Suprapubic skin (tissue), 3 donors: ENCODE measurements at regions not wholly inside any gene's neighbourhood (a gene's known extent, or its start where the extent isn't known, plus 50 kb on each side); places are given as distances from the start of the nearest gene placed in this dataset.

Experiments
- CTCF ChIP-seq, 2 donors: fragments of 200-600 bp in 1 of 2; fragments of 450-650 bp in 1 of 2; sonication (generic) in 1 of 2; IDR thresholded peaks; one replicate each; pipeline ENCODE4 v1.5.1; 2016 to 2019; ENCODE audit warnings: antibody characterized with exemption in 2 of 2, mild to moderate bottlenecking in 1 of 2, moderate library complexity in 1 of 2
- POLR2AphosphoS5 ChIP-seq, 3 donors: sonication (generic); formaldehyde crosslinking; IDR thresholded peaks; one replicate each; pipeline ENCODE4 v1.6.1; 2017; ENCODE audit warnings: antibody characterized with exemption in 3 of 3

- no peak for TF ChIP-seq POLR2AphosphoS5 (IDR thresholded peaks at IDR 0.05)
- TF ChIP-seq CTCF (IDR thresholded peaks at IDR 0.05), result no peak
Observed at GRCh38 chr1:104100115-104100514, 350.4 kb downstream of the AMY1C start.
